ENCODE measurements at regions not wholly inside any gene's neighbourhood (a gene's known extent, or its start where the extent isn't known, plus 50 kb on each side); places are given as distances from the start of the nearest gene placed in this dataset.

DNA sequence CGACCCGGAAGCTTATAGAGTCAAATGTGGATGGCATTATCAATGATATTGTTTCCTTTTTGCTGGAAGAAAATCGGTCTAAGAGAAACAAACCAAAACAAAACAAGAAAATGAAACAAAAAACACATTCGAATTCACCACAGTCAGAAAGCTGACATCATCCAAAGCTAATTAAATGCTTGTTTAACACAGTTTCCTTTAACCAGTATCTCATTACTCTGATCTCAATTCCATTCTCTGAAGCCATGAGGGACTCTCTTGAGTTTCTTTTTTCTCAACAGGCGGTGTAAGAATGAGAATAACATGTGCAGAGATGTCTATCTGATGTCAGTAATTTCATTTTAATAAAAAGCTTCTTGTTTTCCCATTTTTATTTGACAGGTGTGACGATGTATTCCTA lies 1448.3 kb upstream of the DDX18 start:
- Histone ChIP-seq H3K27ac (no peak overlapping the region), H3K9me3 (no peaks in the 10 kb centered on the region), H3K4me2 (no peak overlapping the region), H3K4me1 (no peaks in the 10 kb centered on the region), H3K4me3 (no peak overlapping the region)
- no peak for TF ChIP-seq ZSCAN20 (CRISPR knock-in tag; IDR thresholded peaks at IDR 0.05)
- TF ChIP-seq HOXB5 (CRISPR knock-in tag; IDR thresholded peaks at IDR 0.05): no peak
- TF ChIP-seq KDM1A (IDR thresholded peaks at IDR 0.05; ENCODE audit: low read depth): no peak
- TF ChIP-seq CHD2 (IDR thresholded peaks at IDR 0.05; ENCODE audit: low read length, partially characterized antibody): no peak
- no peak for TF ChIP-seq RARB (CRISPR knock-in tag; IDR thresholded peaks at IDR 0.05)
- no peak for TF ChIP-seq ZNF302 (CRISPR knock-in tag; IDR thresholded peaks at IDR 0.05)
- TF ChIP-seq, protein P1, sequence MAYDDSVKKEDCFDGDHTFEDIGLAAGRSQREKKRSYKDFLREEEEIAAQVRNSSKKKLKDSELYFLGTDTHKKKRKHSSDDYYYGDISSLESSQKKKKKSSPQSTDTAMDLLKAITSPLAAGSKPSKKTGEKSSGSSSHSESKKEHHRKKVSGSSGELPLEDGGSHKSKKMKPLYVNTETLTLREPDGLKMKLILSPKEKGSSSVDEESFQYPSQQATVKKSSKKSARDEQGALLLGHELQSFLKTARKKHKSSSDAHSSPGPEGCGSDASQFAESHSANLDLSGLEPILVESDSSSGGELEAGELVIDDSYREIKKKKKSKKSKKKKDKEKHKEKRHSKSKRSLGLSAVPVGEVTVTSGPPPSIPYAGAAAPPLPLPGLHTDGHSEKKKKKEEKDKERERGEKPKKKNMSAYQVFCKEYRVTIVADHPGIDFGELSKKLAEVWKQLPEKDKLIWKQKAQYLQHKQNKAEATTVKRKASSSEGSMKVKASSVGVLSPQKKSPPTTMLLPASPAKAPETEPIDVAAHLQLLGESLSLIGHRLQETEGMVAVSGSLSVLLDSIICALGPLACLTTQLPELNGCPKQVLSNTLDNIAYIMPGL (CRISPR knock-in tag; IDR thresholded peaks at IDR 0.05; ENCODE audit: borderline replicate concordance): no peak
- no peak for TF ChIP-seq HEYL (CRISPR knock-in tag; IDR thresholded peaks at IDR 0.05)
- ChIA-PET POLR2A (no interaction called here), CTCF (no interaction called here)
- WGBS (ENCODE audit: missing lambda C conversion rate): 4% methylated on average over 6 of the region's 6 CpGs
- ATAC-seq (no peak), DNase-seq (ENCODE audit: low read depth in 1 of 2, low spot score in 1 of 2) (no peak), FAIRE-seq (no peak)

DNA sequence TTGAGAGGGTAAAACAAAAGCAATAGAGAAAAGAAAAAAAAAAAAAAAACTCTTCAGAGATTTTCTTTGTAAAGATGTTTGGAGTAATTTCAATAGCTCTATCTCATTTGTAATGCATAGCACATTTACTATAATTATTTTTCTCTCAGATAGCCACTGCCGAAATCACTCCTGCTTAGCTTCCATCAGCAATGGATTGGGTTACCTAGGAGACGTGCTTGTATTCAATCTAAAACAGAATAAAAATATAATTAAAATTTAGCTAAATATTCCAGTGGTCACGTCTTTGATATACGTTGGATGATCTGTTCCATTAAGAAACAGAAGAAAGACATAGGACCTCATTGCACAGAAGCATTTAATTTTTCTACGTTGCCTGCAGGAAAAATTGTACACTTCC lies 1435.7 kb upstream of the DDX18 start:
- no peaks in the 10 kb centered on the region for H3K9me3 ChIP-seq
- ChIA-PET CTCF (no interaction called here), POLR2A (no interaction called here)
- H3K4me1 ChIP-seq: no peaks in the 10 kb centered on the region
- 3% methylated on average over 5 of the region's 5 CpGs for WGBS (ENCODE audit: missing lambda C conversion rate)
- DNase-seq (ENCODE audit: low read depth in 1 of 2, low spot score in 1 of 2) (no peak), FAIRE-seq (no peak), ATAC-seq (no peak)
- H3K4me3 ChIP-seq: no peak overlapping the region
- no peak for TF ChIP-seq JUN (IDR thresholded peaks at IDR 0.05)
- TF ChIP-seq, protein P2, sequence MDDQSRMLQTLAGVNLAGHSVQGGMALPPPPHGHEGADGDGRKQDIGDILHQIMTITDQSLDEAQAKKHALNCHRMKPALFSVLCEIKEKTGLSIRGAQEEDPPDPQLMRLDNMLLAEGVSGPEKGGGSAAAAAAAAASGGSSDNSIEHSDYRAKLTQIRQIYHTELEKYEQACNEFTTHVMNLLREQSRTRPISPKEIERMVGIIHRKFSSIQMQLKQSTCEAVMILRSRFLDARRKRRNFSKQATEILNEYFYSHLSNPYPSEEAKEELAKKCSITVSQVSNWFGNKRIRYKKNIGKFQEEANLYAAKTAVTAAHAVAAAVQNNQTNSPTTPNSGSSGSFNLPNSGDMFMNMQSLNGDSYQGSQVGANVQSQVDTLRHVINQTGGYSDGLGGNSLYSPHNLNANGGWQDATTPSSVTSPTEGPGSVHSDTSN (IDR thresholded peaks at IDR 0.05): no peak
- TF ChIP-seq, protein P3, sequence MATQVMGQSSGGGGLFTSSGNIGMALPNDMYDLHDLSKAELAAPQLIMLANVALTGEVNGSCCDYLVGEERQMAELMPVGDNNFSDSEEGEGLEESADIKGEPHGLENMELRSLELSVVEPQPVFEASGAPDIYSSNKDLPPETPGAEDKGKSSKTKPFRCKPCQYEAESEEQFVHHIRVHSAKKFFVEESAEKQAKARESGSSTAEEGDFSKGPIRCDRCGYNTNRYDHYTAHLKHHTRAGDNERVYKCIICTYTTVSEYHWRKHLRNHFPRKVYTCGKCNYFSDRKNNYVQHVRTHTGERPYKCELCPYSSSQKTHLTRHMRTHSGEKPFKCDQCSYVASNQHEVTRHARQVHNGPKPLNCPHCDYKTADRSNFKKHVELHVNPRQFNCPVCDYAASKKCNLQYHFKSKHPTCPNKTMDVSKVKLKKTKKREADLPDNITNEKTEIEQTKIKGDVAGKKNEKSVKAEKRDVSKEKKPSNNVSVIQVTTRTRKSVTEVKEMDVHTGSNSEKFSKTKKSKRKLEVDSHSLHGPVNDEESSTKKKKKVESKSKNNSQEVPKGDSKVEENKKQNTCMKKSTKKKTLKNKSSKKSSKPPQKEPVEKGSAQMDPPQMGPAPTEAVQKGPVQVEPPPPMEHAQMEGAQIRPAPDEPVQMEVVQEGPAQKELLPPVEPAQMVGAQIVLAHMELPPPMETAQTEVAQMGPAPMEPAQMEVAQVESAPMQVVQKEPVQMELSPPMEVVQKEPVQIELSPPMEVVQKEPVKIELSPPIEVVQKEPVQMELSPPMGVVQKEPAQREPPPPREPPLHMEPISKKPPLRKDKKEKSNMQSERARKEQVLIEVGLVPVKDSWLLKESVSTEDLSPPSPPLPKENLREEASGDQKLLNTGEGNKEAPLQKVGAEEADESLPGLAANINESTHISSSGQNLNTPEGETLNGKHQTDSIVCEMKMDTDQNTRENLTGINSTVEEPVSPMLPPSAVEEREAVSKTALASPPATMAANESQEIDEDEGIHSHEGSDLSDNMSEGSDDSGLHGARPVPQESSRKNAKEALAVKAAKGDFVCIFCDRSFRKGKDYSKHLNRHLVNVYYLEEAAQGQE (IDR thresholded peaks at IDR 0.05): no peak
- TF ChIP-seq FOXS1 (CRISPR knock-in tag; IDR thresholded peaks at IDR 0.05): no peak
- TF ChIP-seq FOSL2 (IDR thresholded peaks at IDR 0.05): no peak
- no peak for TF ChIP-seq FOSL2 (CRISPR knock-in tag; IDR thresholded peaks at IDR 0.05)
- TF ChIP-seq NFE2L2 (conservative IDR thresholded peaks at IDR 0.05; ENCODE audit: low read length): no peak
- TF ChIP-seq, protein P4, sequence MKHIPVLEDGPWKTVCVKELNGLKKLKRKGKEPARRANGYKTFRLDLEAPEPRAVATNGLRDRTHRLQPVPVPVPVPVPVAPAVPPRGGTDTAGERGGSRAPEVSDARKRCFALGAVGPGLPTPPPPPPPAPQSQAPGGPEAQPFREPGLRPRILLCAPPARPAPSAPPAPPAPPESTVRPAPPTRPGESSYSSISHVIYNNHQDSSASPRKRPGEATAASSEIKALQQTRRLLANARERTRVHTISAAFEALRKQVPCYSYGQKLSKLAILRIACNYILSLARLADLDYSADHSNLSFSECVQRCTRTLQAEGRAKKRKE (CRISPR knock-in tag; IDR thresholded peaks at IDR 0.05; ENCODE audit: low read depth): no peak
- TF ChIP-seq CHD4 (IDR thresholded peaks at IDR 0.05; ENCODE audit: borderline replicate concordance): no peak
- TF ChIP-seq MAZ (IDR thresholded peaks at IDR 0.05; ENCODE audit: borderline replicate concordance, low read depth, low read length): no peak
- TF ChIP-seq RAD21 (conservative IDR thresholded peaks at IDR 0.05 in 1 of 2, IDR thresholded peaks at IDR 0.05 in 1 of 2): no peak
- no peak for TF ChIP-seq CBX8 (IDR thresholded peaks at IDR 0.05)
- TF ChIP-seq NR3C1 (IDR thresholded peaks at IDR 0.05): no peak
- TF ChIP-seq ZC3H11A (IDR thresholded peaks at IDR 0.05): no peak
- TF ChIP-seq HOXB5 (CRISPR knock-in tag; IDR thresholded peaks at IDR 0.05): no peak
- TF ChIP-seq RCOR1 (IDR thresholded peaks at IDR 0.05; ENCODE audit: low read depth, low read length): no peak
- no peak for TF ChIP-seq SMC3 (IDR thresholded peaks at IDR 0.05)
- TF ChIP-seq, protein P5, sequence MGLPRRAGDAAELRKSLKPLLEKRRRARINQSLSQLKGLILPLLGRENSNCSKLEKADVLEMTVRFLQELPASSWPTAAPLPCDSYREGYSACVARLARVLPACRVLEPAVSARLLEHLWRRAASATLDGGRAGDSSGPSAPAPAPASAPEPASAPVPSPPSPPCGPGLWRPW (IDR thresholded peaks at IDR 0.05): no peak
- TF ChIP-seq, protein P6, sequence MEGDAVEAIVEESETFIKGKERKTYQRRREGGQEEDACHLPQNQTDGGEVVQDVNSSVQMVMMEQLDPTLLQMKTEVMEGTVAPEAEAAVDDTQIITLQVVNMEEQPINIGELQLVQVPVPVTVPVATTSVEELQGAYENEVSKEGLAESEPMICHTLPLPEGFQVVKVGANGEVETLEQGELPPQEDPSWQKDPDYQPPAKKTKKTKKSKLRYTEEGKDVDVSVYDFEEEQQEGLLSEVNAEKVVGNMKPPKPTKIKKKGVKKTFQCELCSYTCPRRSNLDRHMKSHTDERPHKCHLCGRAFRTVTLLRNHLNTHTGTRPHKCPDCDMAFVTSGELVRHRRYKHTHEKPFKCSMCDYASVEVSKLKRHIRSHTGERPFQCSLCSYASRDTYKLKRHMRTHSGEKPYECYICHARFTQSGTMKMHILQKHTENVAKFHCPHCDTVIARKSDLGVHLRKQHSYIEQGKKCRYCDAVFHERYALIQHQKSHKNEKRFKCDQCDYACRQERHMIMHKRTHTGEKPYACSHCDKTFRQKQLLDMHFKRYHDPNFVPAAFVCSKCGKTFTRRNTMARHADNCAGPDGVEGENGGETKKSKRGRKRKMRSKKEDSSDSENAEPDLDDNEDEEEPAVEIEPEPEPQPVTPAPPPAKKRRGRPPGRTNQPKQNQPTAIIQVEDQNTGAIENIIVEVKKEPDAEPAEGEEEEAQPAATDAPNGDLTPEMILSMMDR (IDR thresholded peaks at IDR 0.05): no peak
- no peak for TF ChIP-seq FOSB (CRISPR knock-in tag; IDR thresholded peaks at IDR 0.05)
- H3K4me2 ChIP-seq: no peak overlapping the region
- no peak overlapping the region for H3K27ac ChIP-seq

All from A549 (cell line).